ENCODE measurements at regions not wholly inside any gene's neighbourhood (a gene's known extent, or its start where the extent isn't known, plus 50 kb on each side); places are given as distances from the start of the nearest gene placed in this dataset.
"Not testable (repeated sequence)": the region's sequence is repeated elsewhere in the genome, so short reads cannot be mapped to it uniquely, and the experiment has no call there.

DNA sequence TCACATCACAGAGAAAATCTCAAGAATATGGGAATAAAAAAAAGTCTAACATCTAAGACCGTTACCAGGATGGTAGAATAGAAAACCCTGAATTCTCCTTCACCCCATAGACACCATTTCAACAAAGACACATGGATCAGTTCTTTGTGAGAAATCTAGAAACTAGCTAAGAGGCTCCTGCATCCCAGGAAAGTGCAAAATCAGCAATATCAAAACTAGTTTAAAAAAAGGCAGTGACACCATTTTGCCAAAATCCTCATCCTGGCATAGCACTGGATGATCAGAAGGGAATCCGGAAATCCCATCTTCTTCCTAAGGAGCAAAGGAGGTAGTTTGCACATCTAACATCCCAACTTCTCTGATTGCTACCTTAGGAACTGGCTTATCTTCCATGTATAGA is 88.9 kb upstream of the MAGEE2 start:
- no peak for DNase-seq (ENCODE audit: low read depth in 1 of 2, low spot score in 1 of 2)
- no peak for TF ChIP-seq JUND (IDR thresholded peaks at IDR 0.05; ENCODE audit: low read depth)
- in situ Hi-C loops (cut with HindIII; ENCODE audit: low pct_unique_long_range_greater_than_20kb, low sequenced_read_pairs) = no loop called here

DNA sequence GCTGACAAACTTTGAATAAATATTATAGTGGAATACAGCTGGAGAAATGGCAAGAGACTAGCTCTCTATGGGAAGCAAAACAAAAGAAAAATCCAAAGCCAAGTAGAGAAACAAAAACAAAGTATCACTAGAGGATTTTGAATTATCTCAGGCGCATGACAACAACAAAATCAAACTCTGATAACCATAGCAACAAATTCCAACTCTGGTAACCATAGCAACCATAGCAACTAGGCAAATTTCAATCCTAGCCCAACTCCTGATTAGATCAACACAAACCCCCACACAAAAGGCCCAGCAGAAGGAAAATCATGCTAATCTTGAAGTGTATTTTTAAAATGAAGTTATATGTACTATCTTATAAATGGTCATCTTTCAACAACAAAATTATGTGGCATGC is 98.4 kb upstream of the MAGEE2 start:
- in situ Hi-C loops (cut with HindIII; ENCODE audit: low pct_unique_long_range_greater_than_20kb, low sequenced_read_pairs) = no loop called here
- TF ChIP-seq JUND (IDR thresholded peaks at IDR 0.05; ENCODE audit: low read depth) = no peak
- DNase-seq (ENCODE audit: low read depth in 1 of 2, low spot score in 1 of 2) = no peak

DNA sequence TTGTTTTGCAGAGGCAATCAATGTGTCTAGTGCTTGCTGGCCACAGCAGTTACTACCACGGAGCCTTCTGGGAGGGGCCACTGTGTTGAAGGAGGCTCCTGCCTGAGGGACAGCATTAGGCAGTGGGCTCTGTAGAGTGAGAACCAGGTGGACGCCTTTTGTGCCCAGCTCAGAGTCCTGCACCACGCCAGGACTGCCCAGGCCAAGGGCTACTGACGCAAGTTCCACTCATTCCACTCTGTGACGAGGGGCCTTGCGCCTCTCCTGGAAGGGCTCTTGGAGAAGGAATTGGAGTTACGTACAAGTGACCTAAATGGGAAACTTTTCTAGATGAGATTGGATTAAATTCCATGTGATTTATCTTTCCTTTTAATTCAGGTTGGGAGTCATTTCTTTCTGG is 102.8 kb upstream of the MAGEE2 start:
- in situ Hi-C loops (cut with HindIII; ENCODE audit: low pct_unique_long_range_greater_than_20kb, low sequenced_read_pairs) = no loop called here
- DNase-seq (ENCODE audit: low read depth in 1 of 2, low spot score in 1 of 2) = no peak
- TF ChIP-seq JUND (IDR thresholded peaks at IDR 0.05; ENCODE audit: low read depth) = no peak

DNA sequence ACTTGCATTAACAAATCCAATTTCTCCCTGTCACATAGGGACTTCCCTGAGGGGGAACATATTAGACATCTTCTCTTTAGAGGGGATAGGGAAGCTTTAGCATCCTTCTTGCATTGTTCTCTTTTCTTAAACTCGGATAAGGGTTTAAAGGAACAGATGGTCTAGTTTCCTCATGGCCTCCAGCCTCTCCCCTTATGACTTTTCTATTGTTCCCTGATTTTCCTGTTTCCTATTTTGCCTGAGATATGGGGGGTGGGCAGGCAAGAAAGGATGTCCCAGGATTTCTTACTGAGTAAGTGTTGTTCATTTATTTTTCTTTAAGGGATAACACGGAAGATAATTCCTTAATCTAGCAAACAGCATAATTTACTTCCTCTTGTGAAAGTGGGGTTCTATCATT is 107.7 kb upstream of the MAGEE2 start:
- TF ChIP-seq JUND (IDR thresholded peaks at IDR 0.05; ENCODE audit: low read depth) = no peak
- DNase-seq (ENCODE audit: low read depth in 1 of 2, low spot score in 1 of 2) = no peak
- in situ Hi-C loops (cut with HindIII; ENCODE audit: low pct_unique_long_range_greater_than_20kb, low sequenced_read_pairs) = no loop called here

DNA sequence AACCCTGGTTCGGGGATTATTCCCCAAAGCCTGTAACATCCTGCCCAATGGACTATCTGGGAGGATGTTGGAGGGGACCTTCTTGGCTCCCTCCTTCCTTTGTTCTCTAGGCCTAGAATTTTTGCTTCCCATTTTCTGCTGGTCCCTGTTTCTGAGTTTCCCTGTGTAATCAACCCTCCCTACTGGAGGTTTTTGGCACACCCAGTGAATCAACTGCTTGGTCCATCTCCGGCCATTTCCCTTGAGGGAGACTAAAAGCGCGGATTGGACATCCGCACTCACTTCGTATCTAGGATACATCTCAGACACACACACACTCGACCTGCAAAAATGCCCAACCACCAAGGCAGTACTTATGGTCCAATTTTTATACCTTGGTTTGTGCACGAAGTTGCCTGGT is 108.2 kb upstream of the MAGEE2 start:
- no peak for TF ChIP-seq JUND (IDR thresholded peaks at IDR 0.05; ENCODE audit: low read depth)
- in situ Hi-C loops (cut with HindIII; ENCODE audit: low pct_unique_long_range_greater_than_20kb, low sequenced_read_pairs) = no loop called here
- no peak for DNase-seq (ENCODE audit: low read depth in 1 of 2, low spot score in 1 of 2)

DNA sequence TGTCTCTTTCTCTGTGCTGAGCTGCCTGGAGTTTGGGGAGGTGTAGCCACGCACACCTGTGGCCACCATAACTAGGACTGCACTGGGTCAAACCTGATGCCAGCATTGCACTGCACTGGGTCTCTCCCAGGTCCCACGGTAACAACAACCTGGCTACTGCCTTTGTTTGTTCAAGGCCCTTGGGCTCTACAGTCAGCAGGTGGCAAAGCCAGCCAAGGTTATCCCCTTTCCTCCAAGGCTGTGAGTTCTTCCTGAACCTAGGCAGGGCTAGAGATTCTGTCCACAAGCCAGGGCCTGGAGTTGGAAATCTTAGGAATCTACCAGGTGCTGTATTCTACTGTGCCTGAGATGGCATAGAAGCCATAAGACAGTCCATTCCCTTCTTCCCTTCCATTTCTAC is 126.7 kb upstream of the MAGEE2 start:
- TF ChIP-seq JUND (IDR thresholded peaks at IDR 0.05; ENCODE audit: low read depth) = no peak
- in situ Hi-C loops (cut with HindIII; ENCODE audit: low pct_unique_long_range_greater_than_20kb, low sequenced_read_pairs) = no loop called here
- DNase-seq (ENCODE audit: low read depth in 1 of 2, low spot score in 1 of 2) = no peak

DNA sequence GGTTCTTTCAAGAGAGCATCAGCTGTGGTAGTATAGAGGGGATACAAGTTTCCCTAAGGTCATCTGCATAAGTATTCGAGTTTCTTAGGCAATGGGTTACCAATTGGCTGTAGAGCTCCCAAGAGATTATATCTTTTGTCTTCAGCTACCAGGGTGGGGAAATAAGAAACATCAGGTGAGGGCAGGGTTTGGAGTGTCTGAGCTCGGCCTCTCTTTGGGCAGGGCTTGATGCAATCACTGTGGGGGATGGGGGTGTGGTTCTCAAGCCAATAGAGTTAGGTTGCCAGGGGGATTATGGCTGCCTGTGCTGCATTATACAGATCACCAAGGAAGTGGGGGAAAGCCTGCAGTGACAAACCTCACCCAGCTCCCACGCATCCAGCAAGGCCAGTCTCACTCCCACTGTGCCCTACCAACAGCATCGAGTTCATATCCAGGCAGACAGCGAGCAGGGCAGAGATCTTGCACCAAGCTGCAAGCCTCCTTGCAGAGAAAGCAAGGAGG is 172.1 kb upstream of the MAGEE2 start:
- no peak for DNase-seq (ENCODE audit: low read depth in 1 of 2, low spot score in 1 of 2)
- in situ Hi-C loops (cut with HindIII; ENCODE audit: low pct_unique_long_range_greater_than_20kb, low sequenced_read_pairs) = no loop called here
- no peak for TF ChIP-seq JUND (IDR thresholded peaks at IDR 0.05; ENCODE audit: low read depth)

DNA sequence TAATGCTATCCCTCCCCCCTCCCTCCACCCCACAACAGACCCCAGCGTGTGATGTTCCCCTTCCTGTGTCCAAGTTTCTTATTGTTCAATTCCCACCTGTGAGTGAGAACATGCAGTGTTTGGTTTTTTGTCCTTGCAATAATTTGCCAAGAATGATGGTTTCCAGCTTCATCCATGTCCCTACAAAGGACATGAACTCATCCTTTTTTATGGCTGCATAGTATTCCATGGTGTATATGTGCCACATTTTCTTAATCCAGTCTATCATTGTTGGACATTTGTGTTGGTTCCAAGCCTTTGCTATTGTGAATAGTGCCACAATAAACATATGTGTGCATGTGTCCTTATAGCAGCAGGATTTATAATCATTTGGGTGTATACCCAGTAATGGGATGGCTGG is 176.3 kb upstream of the MAGEE2 start:
- in situ Hi-C loops (cut with HindIII; ENCODE audit: low pct_unique_long_range_greater_than_20kb, low sequenced_read_pairs); DNase-seq (ENCODE audit: low read depth in 1 of 2, low spot score in 1 of 2): not testable (repeated sequence)

DNA sequence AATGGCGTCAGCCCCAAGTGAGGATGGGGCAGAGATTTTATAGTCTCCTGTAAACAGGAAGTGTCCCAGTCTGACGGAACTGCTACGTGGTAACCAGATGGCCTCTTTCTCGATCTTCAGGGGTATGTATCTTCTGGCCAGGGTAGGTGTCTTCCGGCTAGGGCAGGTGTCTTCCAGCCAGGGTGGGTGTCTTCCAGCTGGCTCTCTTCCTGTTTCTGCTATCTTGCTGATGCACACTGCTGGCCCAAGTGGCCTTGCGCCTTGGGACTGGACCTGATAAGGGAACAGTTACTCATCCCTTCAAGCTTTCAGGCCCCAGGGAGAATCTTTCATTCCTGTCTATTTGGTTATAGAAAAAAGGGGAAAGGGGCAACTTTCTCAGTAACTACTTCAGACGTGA is 178.7 kb upstream of the MAGEE2 start:
- no peak for DNase-seq (ENCODE audit: low read depth in 1 of 2, low spot score in 1 of 2)
- in situ Hi-C loops (cut with HindIII; ENCODE audit: low pct_unique_long_range_greater_than_20kb, low sequenced_read_pairs) = no loop called here
- TF ChIP-seq JUND (IDR thresholded peaks at IDR 0.05; ENCODE audit: low read depth) = no peak

DNA sequence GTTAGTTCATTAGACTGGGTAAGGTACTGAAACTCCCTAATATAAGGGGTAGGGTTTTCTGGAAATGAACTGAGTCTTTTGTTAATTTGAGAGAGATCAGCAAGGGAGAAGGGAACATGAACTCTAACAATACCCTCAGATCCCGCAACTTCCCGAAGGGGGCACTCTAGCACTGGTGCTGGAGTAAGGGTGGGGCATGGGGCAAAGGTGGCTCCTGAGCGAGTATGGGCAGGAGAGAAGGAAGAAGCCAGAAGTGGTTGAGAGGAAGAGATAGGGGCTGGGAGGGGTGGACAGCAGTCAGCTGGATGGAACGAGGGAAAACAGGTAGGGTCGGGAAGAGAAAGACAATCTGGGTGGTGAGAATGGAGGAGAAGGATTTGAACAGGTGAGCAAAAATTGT is 183.2 kb upstream of the MAGEE2 start:
- DNase-seq (ENCODE audit: low read depth in 1 of 2, low spot score in 1 of 2) = peak in 1 of 2 experiments; percentile 13
- in situ Hi-C loops (cut with HindIII; ENCODE audit: low pct_unique_long_range_greater_than_20kb, low sequenced_read_pairs) = no loop called here
- TF ChIP-seq JUND (IDR thresholded peaks at IDR 0.05; ENCODE audit: low read depth) = no peak

DNA sequence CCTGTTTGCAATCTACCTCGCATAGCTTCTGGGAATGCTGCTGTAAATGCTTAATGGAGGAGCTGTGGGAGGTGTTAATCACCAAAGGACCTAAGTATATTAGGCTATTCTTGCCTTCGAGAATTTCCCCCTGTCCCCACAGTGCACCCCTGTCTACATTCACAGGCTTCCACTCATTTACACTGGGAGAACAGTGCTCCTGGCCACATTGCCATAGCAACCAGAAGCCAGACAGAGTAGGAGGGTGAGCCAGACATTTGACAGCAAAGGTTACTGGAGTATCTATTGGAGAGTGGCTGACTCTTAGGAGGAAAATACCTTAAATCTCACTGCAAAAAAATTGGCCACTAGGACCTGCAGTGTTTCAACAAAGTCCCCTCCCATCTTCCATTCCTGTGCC is 185.9 kb upstream of the PBDC1 start:
- in situ Hi-C loops (cut with HindIII; ENCODE audit: low pct_unique_long_range_greater_than_20kb, low sequenced_read_pairs) = no loop called here
- no peak for TF ChIP-seq JUND (IDR thresholded peaks at IDR 0.05; ENCODE audit: low read depth)
- no peak for DNase-seq (ENCODE audit: low read depth in 1 of 2, low spot score in 1 of 2)

DNA sequence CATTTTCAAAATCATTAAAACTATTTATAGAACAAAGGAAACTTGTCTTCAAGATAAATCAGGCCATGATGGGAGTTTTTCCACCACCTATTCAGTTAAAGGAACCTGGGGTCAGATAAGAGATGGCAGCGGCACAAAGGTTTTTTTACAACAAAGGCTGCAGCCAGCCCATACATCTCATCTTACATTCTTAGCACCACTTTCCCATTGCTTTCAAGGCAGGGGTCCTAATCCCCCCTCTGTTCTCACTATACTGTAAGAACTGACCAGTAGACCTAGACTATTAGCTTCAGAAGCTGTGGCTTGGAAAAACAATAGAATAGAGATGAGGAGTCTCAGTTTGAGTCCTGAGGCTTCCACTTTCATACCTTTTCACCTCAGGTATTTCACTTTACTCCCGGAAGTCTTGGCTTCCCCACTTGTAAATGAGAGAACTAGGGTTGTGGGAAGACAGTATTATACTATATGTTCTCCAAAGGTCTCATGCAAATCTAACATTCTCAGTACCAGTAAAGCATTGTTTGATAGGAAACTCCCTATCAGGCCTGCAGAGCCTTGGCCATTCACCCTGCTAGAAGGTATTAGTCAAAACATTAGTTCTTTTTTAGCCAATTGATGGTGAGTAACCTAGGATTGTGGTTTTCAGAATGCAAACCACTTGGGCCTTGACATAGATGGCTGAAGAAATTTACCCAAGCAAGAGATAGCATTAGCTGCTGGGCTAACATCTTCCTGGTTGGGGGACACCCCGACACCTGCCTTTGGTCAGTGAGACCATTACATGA is 182.9 kb upstream of the PBDC1 start:
- no peak for DNase-seq (ENCODE audit: low read depth in 1 of 2, low spot score in 1 of 2)
- in situ Hi-C loops (cut with HindIII; ENCODE audit: low pct_unique_long_range_greater_than_20kb, low sequenced_read_pairs) = no loop called here
- TF ChIP-seq JUND (IDR thresholded peaks at IDR 0.05; ENCODE audit: low read depth) = no peak

DNA sequence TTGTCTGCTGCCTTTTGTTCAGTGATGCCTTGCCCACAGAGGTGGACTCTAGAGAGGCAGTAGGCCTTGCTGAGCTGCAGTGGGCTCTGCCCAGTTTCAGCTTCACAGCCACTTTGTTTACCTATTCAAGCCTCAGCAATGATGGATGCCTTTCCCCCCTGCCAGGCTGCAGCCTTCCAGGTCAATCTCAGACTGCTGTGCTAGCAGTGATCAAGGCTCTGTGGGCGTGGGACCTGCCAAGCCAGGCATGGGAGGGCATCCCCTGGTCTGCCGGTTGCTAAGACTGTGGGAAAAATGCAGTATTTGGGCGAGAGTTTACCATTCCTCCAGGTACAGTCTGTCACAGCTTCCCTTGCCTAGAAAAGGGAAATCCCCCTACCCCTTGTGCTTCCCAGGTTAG is 175.2 kb upstream of the PBDC1 start:
- no peak for TF ChIP-seq JUND (IDR thresholded peaks at IDR 0.05; ENCODE audit: low read depth)
- in situ Hi-C loops (cut with HindIII; ENCODE audit: low pct_unique_long_range_greater_than_20kb, low sequenced_read_pairs) = no loop called here
- no peak for DNase-seq (ENCODE audit: low read depth in 1 of 2, low spot score in 1 of 2)

DNA sequence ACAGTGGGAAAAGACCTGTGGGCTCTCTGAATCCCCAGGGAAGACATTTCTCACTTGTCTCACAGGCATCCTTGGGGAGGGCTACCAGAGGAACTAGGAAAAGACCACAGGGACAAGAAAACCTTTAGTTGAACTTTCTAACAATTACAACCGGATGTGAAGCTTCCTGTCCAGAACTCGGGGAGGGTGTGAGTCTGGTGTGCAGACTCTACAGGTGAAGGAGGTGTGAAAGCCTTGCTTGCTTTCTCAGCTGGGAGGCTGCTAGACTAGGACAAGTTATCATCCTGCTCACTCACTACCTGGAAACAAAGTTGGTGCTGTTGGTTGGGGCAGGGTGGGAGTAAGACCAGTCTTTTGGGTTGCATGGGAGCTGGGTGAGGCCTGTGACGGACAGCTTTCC is 158.5 kb upstream of the PBDC1 start:
- in situ Hi-C loops (cut with HindIII; ENCODE audit: low pct_unique_long_range_greater_than_20kb, low sequenced_read_pairs) = no loop called here
- no peak for TF ChIP-seq JUND (IDR thresholded peaks at IDR 0.05; ENCODE audit: low read depth)
- no peak for DNase-seq (ENCODE audit: low read depth in 1 of 2, low spot score in 1 of 2)

Data from T47D (cell line).